CD4-positive, alpha-beta T cell (primary cell): ENCODE measurements at regions not wholly inside any gene's neighbourhood (a gene's known extent, or its start where the extent isn't known, plus 50 kb on each side); places are given as distances from the start of the nearest gene placed in this dataset.

Source experiments
- ATAC-seq: fragments of 200-7000 bp; cut with Tn5 transposase; one replicate; pipeline ENCODE4 v1.10.0; 2022; ENCODE audit warnings: mild to moderate bottlenecking; ENCODE audit not compliant: poor library complexity
- CTCF ChIA-PET: fragments of 350-600 bp; sonication (Branson Sonifier 250); formaldehyde crosslinking; loops from one replicate; lab custom pipeline; 2021; ENCODE audit warnings: antibody characterized with exemption, inconsistent platforms; lab: Charles Lee
- POLR2A ChIA-PET: fragments of 350-600 bp; sonication (Branson Sonifier 250); formaldehyde crosslinking; loops from one replicate; lab custom pipeline; 2021; ENCODE audit warnings: antibody characterized with exemption, inconsistent platforms; lab: Charles Lee
- DNase-seq, 14 experiments: peaks; one replicate each; pipeline ENCODE4 v3.0.0-alpha.2; 2013 to 2020; ENCODE audit warnings: mixed read lengths in 2 of 14
- H3K27ac ChIP-seq, 2 donors: one replicate each; pipeline versions ENCODE4 v1.5.1 to v1.7.0; 2013; ENCODE audit warnings: low read length in 2 of 2, low read depth in 1 of 2, mild to moderate bottlenecking in 1 of 2
- H3K27me3 ChIP-seq, 2 experiments: 1 replicate in 1 of 2; 2 replicates in 1 of 2; pipeline versions ENCODE4 v1.6.1 to v1.7.0; 2013; ENCODE audit warnings: low read length in 2 of 2, control low read depth in 1 of 2, mild to moderate bottlenecking in 1 of 2, moderate library complexity in 1 of 2; ENCODE audit not compliant: insufficient read depth in 2 of 2, control insufficient read depth in 1 of 2
- H3K36me3 ChIP-seq: one replicate; pipeline ENCODE4 v1.6.1; 2013; ENCODE audit warnings: low read length, control low read depth; ENCODE audit not compliant: insufficient read depth
- H3K4me1 ChIP-seq: one replicate; pipeline ENCODE4 v1.6.1; 2013; ENCODE audit warnings: low read length, control low read depth; ENCODE audit not compliant: insufficient read depth
- H3K4me3 ChIP-seq: one replicate; pipeline ENCODE4 v1.5.1; 2013; ENCODE audit warnings: mild to moderate bottlenecking, low read length, moderate library complexity
- H3K9me3 ChIP-seq, 2 experiments: 1 replicate in 1 of 2; 2 replicates in 1 of 2; pipeline versions ENCODE4 v1.6.1 to v1.7.0; 2013; ENCODE audit warnings: low read length in 2 of 2, mild to moderate bottlenecking in 2 of 2, control low read depth in 1 of 2, moderate library complexity in 1 of 2; ENCODE audit not compliant: control insufficient read depth in 1 of 2, insufficient read depth in 1 of 2
- H3K27ac Mint-ChIP-seq: one replicate; pipeline ENCODE4 v1.8.0; 2020; ENCODE audit warnings: mixed read lengths
- H3K27me3 Mint-ChIP-seq: one replicate; pipeline ENCODE4 v1.8.0; 2021; ENCODE audit warnings: mixed read lengths
- H3K36me3 Mint-ChIP-seq: one replicate; pipeline ENCODE4 v1.8.0; 2021; ENCODE audit warnings: low read depth, mixed read lengths
- H3K4me1 Mint-ChIP-seq: one replicate; pipeline ENCODE4 v1.8.0; 2021; ENCODE audit warnings: low read depth, mixed read lengths
- H3K4me3 Mint-ChIP-seq: one replicate; pipeline ENCODE4 v1.8.0; 2020; ENCODE audit warnings: mild to moderate bottlenecking, mixed read lengths
- H3K9me3 Mint-ChIP-seq: one replicate; pipeline ENCODE4 v1.8.0; 2020; ENCODE audit warnings: mixed read lengths
- intact Hi-C, 2 experiments: fragments of 100-400 bp; cut with DNase I in 1 of 2; cut with micrococcal nuclease in 1 of 2; formaldehyde crosslinking; loops; one replicate each; pipeline versions ENCODE4 v1.15.1 to v1.9.0; 2023 to 2025; cut with DNase I, micrococcal nuclease
- TF ChIP-seq, protein P1 (sequence below): fragments of 200-600 bp; IDR thresholded peaks from one replicate; pipeline ENCODE4 v1.8.0; 2022; ENCODE audit warnings: antibody characterized with exemption, mild to moderate bottlenecking

DNA sequence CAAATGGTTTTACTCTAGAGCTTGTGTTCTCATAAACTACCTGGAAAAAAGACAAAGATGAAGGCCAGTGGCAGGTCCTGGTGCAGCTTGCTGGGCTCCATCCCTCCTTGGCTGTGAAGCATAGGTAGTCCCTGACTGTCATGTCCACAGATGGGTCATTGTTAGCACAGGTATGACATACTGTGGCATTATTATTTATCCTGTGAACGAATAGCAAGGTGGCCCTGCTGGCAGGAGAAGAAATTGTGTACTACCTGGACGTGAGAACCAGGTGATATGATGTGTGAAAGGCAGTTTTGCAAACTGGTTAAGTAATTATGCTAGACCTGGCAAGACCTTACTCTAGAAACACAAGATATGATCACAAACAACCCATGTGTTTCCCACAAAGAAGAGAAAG lies 63.9 kb downstream of the CCDC71L start:
- no peaks in the 10 kb centered on the region for H3K9me3 Mint-ChIP-seq
- H3K27me3 Mint-ChIP-seq = peaks cover 5% of the 10 kb centered on the region
- ATAC-seq (no peak), DNase-seq (no peak)
- no peaks in the 10 kb centered on the region for H3K27me3 ChIP-seq
- no peak overlapping the region for H3K27ac Mint-ChIP-seq
- H3K4me3 Mint-ChIP-seq = no peak overlapping the region
- POLR2A ChIA-PET = no interaction called here
- intact Hi-C loops = loop anchor here in 1 of 2 experiments (10.0 kb wide), 1 partner anchor 312 kb away; the partner anchor contains the start of gene NAMPT
- H3K27ac ChIP-seq = no peak overlapping the region
- no peak overlapping the region for H3K4me3 ChIP-seq
- no peaks in the 10 kb centered on the region for H3K36me3 ChIP-seq
- H3K36me3 Mint-ChIP-seq = no peaks in the 10 kb centered on the region
- no peaks in the 10 kb centered on the region for H3K9me3 ChIP-seq
- peaks cover 8% of the 10 kb centered on the region for H3K4me1 ChIP-seq
- H3K4me1 Mint-ChIP-seq = peaks cover 8% of the 10 kb centered on the region
- TF ChIP-seq, protein P1, sequence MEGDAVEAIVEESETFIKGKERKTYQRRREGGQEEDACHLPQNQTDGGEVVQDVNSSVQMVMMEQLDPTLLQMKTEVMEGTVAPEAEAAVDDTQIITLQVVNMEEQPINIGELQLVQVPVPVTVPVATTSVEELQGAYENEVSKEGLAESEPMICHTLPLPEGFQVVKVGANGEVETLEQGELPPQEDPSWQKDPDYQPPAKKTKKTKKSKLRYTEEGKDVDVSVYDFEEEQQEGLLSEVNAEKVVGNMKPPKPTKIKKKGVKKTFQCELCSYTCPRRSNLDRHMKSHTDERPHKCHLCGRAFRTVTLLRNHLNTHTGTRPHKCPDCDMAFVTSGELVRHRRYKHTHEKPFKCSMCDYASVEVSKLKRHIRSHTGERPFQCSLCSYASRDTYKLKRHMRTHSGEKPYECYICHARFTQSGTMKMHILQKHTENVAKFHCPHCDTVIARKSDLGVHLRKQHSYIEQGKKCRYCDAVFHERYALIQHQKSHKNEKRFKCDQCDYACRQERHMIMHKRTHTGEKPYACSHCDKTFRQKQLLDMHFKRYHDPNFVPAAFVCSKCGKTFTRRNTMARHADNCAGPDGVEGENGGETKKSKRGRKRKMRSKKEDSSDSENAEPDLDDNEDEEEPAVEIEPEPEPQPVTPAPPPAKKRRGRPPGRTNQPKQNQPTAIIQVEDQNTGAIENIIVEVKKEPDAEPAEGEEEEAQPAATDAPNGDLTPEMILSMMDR = no peak
- CTCF ChIA-PET = interaction anchor here (1.9 kb wide), 1 partner anchor 139 kb away, joined by 7 read pairs; no protein-coding TSS in a partner anchor

DNA sequence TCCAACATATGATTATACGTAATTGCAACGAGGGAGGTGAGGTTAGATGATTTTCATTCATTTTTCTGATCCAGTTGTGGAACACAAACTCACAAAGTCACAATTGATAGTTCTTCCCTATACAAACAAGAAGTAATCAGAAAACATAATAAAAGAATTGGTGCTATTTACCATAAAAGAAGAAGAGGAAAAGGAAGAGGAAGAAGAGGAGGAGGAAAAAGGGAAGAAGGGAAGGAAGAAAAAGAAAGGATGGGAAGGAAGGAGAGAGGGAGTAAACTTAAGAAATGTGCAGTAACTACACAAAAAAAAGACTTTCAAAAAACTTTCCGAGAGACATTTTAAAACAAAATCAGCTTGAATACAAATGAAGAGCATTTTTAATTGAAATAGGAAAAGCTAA lies 65.0 kb downstream of the CCDC71L start:
- no peaks in the 10 kb centered on the region for H3K36me3 Mint-ChIP-seq
- no peak for ATAC-seq
- POLR2A ChIA-PET = no interaction called here
- Histone ChIP-seq H3K4me3 (no peak overlapping the region), H3K27ac (no peak overlapping the region), H3K27me3 (no peaks in the 10 kb centered on the region), H3K36me3 (no peaks in the 10 kb centered on the region), H3K4me1 (peaks cover 8% of the 10 kb centered on the region), H3K9me3 (no peaks in the 10 kb centered on the region)
- no peak for DNase-seq
- TF ChIP-seq, protein P1 = no peak
- H3K4me1 Mint-ChIP-seq = peaks cover 8% of the 10 kb centered on the region
- H3K4me3 Mint-ChIP-seq = no peak overlapping the region
- no peaks in the 10 kb centered on the region for H3K9me3 Mint-ChIP-seq
- CTCF ChIA-PET = no interaction called here
- intact Hi-C loops = loop anchor here in 1 of 2 experiments (10.0 kb wide), 1 partner anchor 311 kb away; the partner anchor contains the start of gene NAMPT
- H3K27me3 Mint-ChIP-seq = peaks cover 5% of the 10 kb centered on the region
- no peak overlapping the region for H3K27ac Mint-ChIP-seq

DNA sequence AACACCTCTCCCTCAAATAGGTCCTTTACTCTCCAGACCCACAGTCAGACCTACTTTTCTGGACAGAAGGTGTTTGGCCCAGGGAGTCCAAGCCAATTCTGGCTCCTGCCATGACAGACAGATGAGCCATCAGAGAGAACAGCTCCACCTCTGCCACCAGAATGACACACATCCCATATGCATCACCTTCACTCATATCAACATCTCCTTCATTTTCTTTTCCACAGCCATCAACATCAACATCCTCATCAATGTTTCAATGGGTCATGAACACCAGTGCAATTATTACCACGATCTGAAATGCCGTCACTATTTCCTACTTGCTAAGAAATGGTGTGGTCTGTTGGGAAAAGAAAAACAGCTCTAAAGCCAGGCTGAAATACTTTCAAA lies 67.9 kb downstream of the CCDC71L start:
- Mint-ChIP-seq H3K27ac (no peak overlapping the region), H3K4me3 (no peak overlapping the region), H3K36me3 (no peaks in the 10 kb centered on the region), H3K9me3 (no peaks in the 10 kb centered on the region), H3K4me1 (no peaks in the 10 kb centered on the region), H3K27me3 (peaks cover 5% of the 10 kb centered on the region)
- no peak for DNase-seq
- no peaks in the 10 kb centered on the region for H3K27me3 ChIP-seq
- intact Hi-C loops = loop anchor here in 1 of 2 experiments (10.0 kb wide), 1 partner anchor 308 kb away; the partner anchor contains the start of gene NAMPT
- no peak overlapping the region for H3K4me3 ChIP-seq
- no peaks in the 10 kb centered on the region for H3K9me3 ChIP-seq
- no peaks in the 10 kb centered on the region for H3K36me3 ChIP-seq
- no peaks in the 10 kb centered on the region for H3K4me1 ChIP-seq
- POLR2A ChIA-PET = no interaction called here
- TF ChIP-seq, protein P1 = no peak
- no peak for ATAC-seq
- no peak overlapping the region for H3K27ac ChIP-seq
- CTCF ChIA-PET = no interaction called here
